H1 (cell line): ENCODE measurements at regions not wholly inside any gene's neighbourhood (a gene's known extent, or its start where the extent isn't known, plus 50 kb on each side); places are given as distances from the start of the nearest gene placed in this dataset.

Experiments
- CTCF ChIA-PET: fragments of 300-600 bp; sonication (Branson Sonifier 250); formaldehyde crosslinking; loops from one replicate; lab custom pipeline; 2021; ENCODE audit not compliant: partially characterized antibody; lab: Charles Lee
- POLR2A ChIA-PET: fragments of 300-600 bp; sonication (Branson Sonifier 250); formaldehyde crosslinking; loops from one replicate; lab custom pipeline; 2021; ENCODE audit warnings: inconsistent platforms; ENCODE audit not compliant: partially characterized antibody; lab: Charles Lee
- DNase-seq, 2 experiments: peaks; one replicate each; pipeline versions ENCODE4 v3.0.0 to v3.0.0-alpha.2; 2010 to 2022; ENCODE audit warnings: low spot score in 2 of 2, low read depth in 1 of 2, mixed read lengths in 1 of 2
- FAIRE-seq: peaks from 2 replicates; lab custom pipeline; 2011; peaks lifted over from hg19 to GRCh38; lab: Jason Lieb, UNC
- H2AFZ ChIP-seq: 2 replicates; pipeline ENCODE4 v1.8.1; 2012; ENCODE audit warnings: low read length, inconsistent platforms
- H2AK5ac ChIP-seq: 2 replicates; pipeline ENCODE4 v1.6.1; 2013; ENCODE audit warnings: low read depth, low read length
- H2BK120ac ChIP-seq: replicated peaks from 2 replicates; pipeline ENCODE3; 2013; ENCODE audit warnings: low read depth, low read length, inconsistent platforms
- H2BK12ac ChIP-seq: 2 replicates; pipeline ENCODE4 v1.6.1; 2013; ENCODE audit warnings: low read depth, low read length
- H2BK15ac ChIP-seq: 2 replicates; pipeline ENCODE4 v1.6.1; 2013; ENCODE audit warnings: low read length
- H2BK20ac ChIP-seq: 2 replicates; pipeline ENCODE4 v1.6.1; 2013; ENCODE audit warnings: low read length
- H2BK5ac ChIP-seq: 2 replicates; pipeline ENCODE4 v1.6.1; 2013; ENCODE audit warnings: low read depth, low read length
- H3K14ac ChIP-seq: 2 replicates; pipeline ENCODE4 v1.6.1; 2013; ENCODE audit warnings: inconsistent platforms; ENCODE audit not compliant: insufficient read length
- H3K18ac ChIP-seq: 2 replicates; pipeline ENCODE4 v1.6.1; 2013; ENCODE audit warnings: low read length; ENCODE audit errors: extremely low read depth
- H3K23ac ChIP-seq: 2 replicates; pipeline ENCODE4 v1.6.1; 2013; ENCODE audit warnings: inconsistent platforms; ENCODE audit not compliant: insufficient read length
- H3K23me2 ChIP-seq: 2 replicates; pipeline ENCODE4 v1.6.1; 2013; ENCODE audit warnings: low read depth, low read length
- H3K27ac ChIP-seq: 2 replicates; pipeline ENCODE4 v1.6.1; 2011; ENCODE audit warnings: low read depth, low read length, inconsistent platforms
- H3K27me3 ChIP-seq, 4 experiments: replicated peaks in 1 of 4; 1 replicate in 1 of 4; 2 replicates in 3 of 4; pipeline versions ENCODE4 v1.6.1 to v1.8.1; 2011 to 2013; ENCODE audit warnings: low read length in 3 of 4, mild to moderate bottlenecking in 3 of 4, inconsistent platforms in 2 of 4, mixed read lengths in 2 of 4, moderate library complexity in 1 of 4; ENCODE audit not compliant: control insufficient read depth in 3 of 4, insufficient read depth in 3 of 4; ENCODE audit errors: extremely low read depth in 1 of 4
- H3K36me3 ChIP-seq, 4 experiments: 2 replicates each; pipeline versions ENCODE4 v1.6.1 to v1.8.1; 2011 to 2013; ENCODE audit warnings: mild to moderate bottlenecking in 4 of 4, low read length in 3 of 4, moderate library complexity in 2 of 4, control low read depth in 1 of 4, inconsistent platforms in 1 of 4; ENCODE audit not compliant: insufficient read depth in 4 of 4, control insufficient read depth in 2 of 4
- H3K4ac ChIP-seq: replicated peaks from 2 replicates; pipeline ENCODE3; 2013; ENCODE audit warnings: low read length, low read depth, mixed read lengths, inconsistent platforms; ENCODE audit not compliant: insufficient read length
- H3K4me1 ChIP-seq, 4 experiments: replicated peaks in 1 of 4; 1 replicate in 1 of 4; 2 replicates in 3 of 4; pipeline versions ENCODE4 v1.6.1 to v1.8.1; 2011 to 2013; ENCODE audit warnings: low read length in 3 of 4, inconsistent platforms in 2 of 4, mixed read lengths in 1 of 4; ENCODE audit not compliant: insufficient read depth in 4 of 4, control insufficient read depth in 3 of 4
- H3K4me2 ChIP-seq, 2 experiments: 2 replicates each; pipeline versions ENCODE4 v1.6.1 to v1.8.1; 2011 to 2013; ENCODE audit warnings: low read depth in 2 of 2, low read length in 2 of 2, control low read depth in 1 of 2, inconsistent platforms in 1 of 2, mild to moderate bottlenecking in 1 of 2; ENCODE audit not compliant: insufficient read depth in 1 of 2
- H3K4me3 ChIP-seq, 4 experiments: fragments of 200-600, 300-600 bp in 1 of 4; sonication (generic), shearing (Covaris generic), sonication (Bioruptor Twin) in 1 of 4; 2 replicates each; pipeline versions ENCODE4 v1.5.1 to v1.8.1; 2011 to 2016; ENCODE audit warnings: low read length in 4 of 4, low read depth in 3 of 4, control low read depth in 2 of 4, inconsistent platforms in 2 of 4, mild to moderate bottlenecking in 2 of 4, mixed read lengths in 1 of 4, moderate library complexity in 1 of 4; ENCODE audit not compliant: insufficient read depth in 2 of 4; ENCODE audit errors: extremely low read depth in 1 of 4
- H3K56ac ChIP-seq: replicated peaks from 2 replicates; pipeline ENCODE3; 2013; ENCODE audit warnings: low read depth, mild to moderate bottlenecking, mixed read lengths, low read length, inconsistent platforms; ENCODE audit not compliant: insufficient read length
- H3K79me1 ChIP-seq: 2 replicates; pipeline ENCODE4 v1.6.1; 2013; ENCODE audit warnings: low read depth, low read length, control low read depth
- H3K79me2 ChIP-seq, 2 experiments: 2 replicates each; pipeline versions ENCODE4 v1.6.1 to v1.8.1; 2012 to 2013; ENCODE audit warnings: low read length in 2 of 2, mild to moderate bottlenecking in 2 of 2, inconsistent platforms in 1 of 2; ENCODE audit not compliant: insufficient read depth in 2 of 2, control insufficient read depth in 1 of 2
- H3K9ac ChIP-seq, 4 experiments: replicated peaks in 1 of 4; 1 replicate in 1 of 4; 2 replicates in 3 of 4; pipeline versions ENCODE4 v1.6.1 to v1.8.1; 2011 to 2013; ENCODE audit warnings: low read depth in 3 of 4, low read length in 3 of 4, control low read depth in 2 of 4, mild to moderate bottlenecking in 2 of 4, moderate library complexity in 2 of 4, inconsistent platforms in 1 of 4; ENCODE audit errors: extremely low read depth in 1 of 4
- H3K9me3 ChIP-seq, 2 experiments: 2 replicates each; pipeline versions ENCODE4 v1.6.1 to v1.8.1; 2012 to 2013; ENCODE audit warnings: mild to moderate bottlenecking in 2 of 2, moderate library complexity in 2 of 2, control low read depth in 1 of 2, inconsistent platforms in 1 of 2, low read depth in 1 of 2, low read length in 1 of 2, mixed read lengths in 1 of 2; ENCODE audit not compliant: insufficient read depth in 2 of 2
- H4K20me1 ChIP-seq, 2 experiments: replicated peaks in 1 of 2; 2 replicates each; pipeline versions ENCODE3 to v1.8.1; 2011 to 2013; ENCODE audit warnings: inconsistent platforms in 2 of 2, low read length in 2 of 2, mild to moderate bottlenecking in 1 of 2; ENCODE audit not compliant: insufficient read depth in 2 of 2, control insufficient read depth in 1 of 2
- H4K5ac ChIP-seq: 2 replicates; pipeline ENCODE4 v1.6.1; 2013; ENCODE audit warnings: low read length, low read depth, mixed read lengths, inconsistent platforms; ENCODE audit not compliant: insufficient read length
- H4K8ac ChIP-seq: 2 replicates; pipeline ENCODE4 v1.8.0; 2013; ENCODE audit warnings: mild to moderate bottlenecking, moderate library complexity, low read length, inconsistent platforms; ENCODE audit not compliant: insufficient read depth; ENCODE audit errors: extremely low read depth
- H4K91ac ChIP-seq: replicated peaks from 2 replicates; pipeline ENCODE3; 2013; ENCODE audit warnings: low read length, mixed read lengths, inconsistent platforms; ENCODE audit not compliant: insufficient read length
- CBX8 ChIP-seq: fragments of 300-800, 300-1000 bp; sonication (generic); IDR thresholded peaks from 2 replicates; pipeline ENCODE4 v1.7.1; 2016; ENCODE audit warnings: low read depth, low read length, borderline replicate concordance
- RXRA ChIP-seq: IDR thresholded peaks from 2 replicates; pipeline ENCODE4 v1.6.1; 2011; ENCODE audit warnings: low read depth, mild to moderate bottlenecking, low read length, moderate library complexity; ENCODE audit not compliant: insufficient read depth
- WGBS, 2 experiments: shearing (Covaris generic) in 1 of 2; methylation state at CpG; one replicate each; pipeline versions ENCODE4 v1.1.6 to v1.1.7; 2013 to 2015; ENCODE audit warnings: low lambda C conversion rate in 2 of 2, mixed read lengths in 2 of 2, inconsistent platforms in 1 of 2, low coverage in 1 of 2, missing lambda C conversion rate in 1 of 2; ENCODE audit not compliant: insufficient replicate concordance in 2 of 2, insufficient coverage in 1 of 2, insufficient read length in 1 of 2; ENCODE audit errors: extremely low coverage in 1 of 2, missing lambda C conversion rate in 1 of 2; 5-methylcytosine and 5-hydroxymethylcytosine counted together

GRCh38 chr7:137084607-137085380 is 216.3 kb downstream of the CHRM2 start:
- no peak overlapping the region for H4K91ac ChIP-seq
- H4K8ac ChIP-seq: no peak overlapping the region
- no peaks in the 10 kb centered on the region for H3K36me3 ChIP-seq
- FAIRE-seq (no peak), DNase-seq (no peak)
- H3K23me2 ChIP-seq: no peaks in the 10 kb centered on the region
- H3K4me2 ChIP-seq: no peak overlapping the region
- H3K27ac ChIP-seq: no peak overlapping the region
- 75% methylated on average over 5 of the region's 5 CpGs; no CpG with 5 or more reads in 1 of the 2 experiments for WGBS, 2 experiments
- no peak overlapping the region for H2BK120ac ChIP-seq
- no peaks in the 10 kb centered on the region for H3K79me2 ChIP-seq
- H2BK5ac ChIP-seq: no peak overlapping the region
- H3K4me3 ChIP-seq: no peak overlapping the region
- H3K56ac ChIP-seq: no peak overlapping the region
- H3K23ac ChIP-seq: no peak overlapping the region
- ChIA-PET CTCF (interaction anchor here (0.6 to 1.0 kb wide), 2 partner anchors 8 to 202 kb away, joined by 3 to 4 read pairs; no protein-coding TSS in a partner anchor), POLR2A (no interaction called here)
- H2BK15ac ChIP-seq: no peak overlapping the region
- no peaks in the 10 kb centered on the region for H3K79me1 ChIP-seq
- H2BK12ac ChIP-seq: no peak overlapping the region
- H3K9me3 ChIP-seq: no peaks in the 10 kb centered on the region
- no peak overlapping the region for H4K5ac ChIP-seq
- H3K27me3 ChIP-seq: no peaks in the 10 kb centered on the region
- no peak overlapping the region for H3K18ac ChIP-seq
- no peak overlapping the region for H3K14ac ChIP-seq
- no peak for TF ChIP-seq CBX8
- TF ChIP-seq RXRA: no peak
- no peak overlapping the region for H2BK20ac ChIP-seq
- no peaks in the 10 kb centered on the region for H4K20me1 ChIP-seq
- H2AFZ ChIP-seq: no peak overlapping the region
- peaks cover 0 to 3% (median 0%) of the 10 kb centered on the region in 4 experiments; a peak in 1 of 7 replicates for H3K4me1 ChIP-seq
- no peak overlapping the region for H3K9ac ChIP-seq
- no peak overlapping the region for H2AK5ac ChIP-seq
- H3K4ac ChIP-seq: no peak overlapping the region
